Glutamatergic neuron (in vitro differentiated cells): ENCODE measurements at regions not wholly inside any gene's neighbourhood (a gene's known extent, or its start where the extent isn't known, plus 50 kb on each side); places are given as distances from the start of the nearest gene placed in this dataset.

Experiments used
- DNase-seq: peaks from one replicate; pipeline ENCODE4 v3.0.0; 2022
- H3K27ac Mint-ChIP-seq: one replicate; pipeline ENCODE4 v1.8.0; 2020; ENCODE audit warnings: mild to moderate bottlenecking, mixed read lengths, inconsistent platforms; ENCODE audit not compliant: unreplicated experiment
- H3K27me3 Mint-ChIP-seq: one replicate; pipeline ENCODE4 v1.8.0; 2020; ENCODE audit warnings: mild to moderate bottlenecking, moderate library complexity, mixed read lengths, inconsistent platforms; ENCODE audit not compliant: unreplicated experiment
- H3K36me3 Mint-ChIP-seq: one replicate; pipeline ENCODE4 v1.8.0; 2020; ENCODE audit warnings: mild to moderate bottlenecking, mixed read lengths, inconsistent platforms; ENCODE audit not compliant: unreplicated experiment
- H3K4me1 Mint-ChIP-seq: one replicate; pipeline ENCODE4 v1.8.0; 2020; ENCODE audit warnings: mild to moderate bottlenecking, low read depth, mixed read lengths, inconsistent platforms; ENCODE audit not compliant: unreplicated experiment
- H3K4me3 Mint-ChIP-seq: one replicate; pipeline ENCODE4 v1.8.0; 2020; ENCODE audit warnings: mild to moderate bottlenecking, mixed read lengths, inconsistent platforms; ENCODE audit not compliant: unreplicated experiment
- H3K9me3 Mint-ChIP-seq: one replicate; pipeline ENCODE4 v1.8.0; 2020; ENCODE audit warnings: mild to moderate bottlenecking, moderate library complexity, mixed read lengths, inconsistent platforms; ENCODE audit not compliant: unreplicated experiment
- CTCF ChIP-seq: fragments of 200-600 bp; sonication (generic); IDR thresholded peaks from one replicate; pipeline ENCODE4 v1.5.0; 2021; ENCODE audit not compliant: partially characterized antibody, unreplicated experiment

- no peak for TF ChIP-seq CTCF
- peaks cover 4% of the 10 kb centered on the region for H3K4me1 Mint-ChIP-seq
- peaks cover 4% of the 10 kb centered on the region for H3K27me3 Mint-ChIP-seq
- H3K9me3 Mint-ChIP-seq = peaks cover 5% of the 10 kb centered on the region
- no peak for DNase-seq
- no peaks in the 10 kb centered on the region for H3K36me3 Mint-ChIP-seq
- no peak overlapping the region for H3K4me3 Mint-ChIP-seq
- H3K27ac Mint-ChIP-seq = no peak overlapping the region
These were observed 685.0 kb downstream of the MATN1 start for GRCh38 chr1:30038134-30039025.

- H3K4me3 Mint-ChIP-seq = no peak overlapping the region
- TF ChIP-seq CTCF = no peak
- H3K36me3 Mint-ChIP-seq = no peaks in the 10 kb centered on the region
- no peak for DNase-seq
- no peak overlapping the region for H3K27ac Mint-ChIP-seq
- H3K27me3 Mint-ChIP-seq = peaks cover 4% of the 10 kb centered on the region
- peaks cover 4% of the 10 kb centered on the region for H3K9me3 Mint-ChIP-seq
- H3K4me1 Mint-ChIP-seq = peaks cover 4% of the 10 kb centered on the region
These were observed 685.9 kb downstream of the MATN1 start for GRCh38 chr1:30037251-30038118.

GRCh38 chr1:30036666-30037065 lies 686.7 kb downstream of the MATN1 start:
- H3K36me3 Mint-ChIP-seq = peaks cover 4% of the 10 kb centered on the region
- H3K9me3 Mint-ChIP-seq = peaks cover 4% of the 10 kb centered on the region
- peaks cover 4% of the 10 kb centered on the region for H3K4me1 Mint-ChIP-seq
- TF ChIP-seq CTCF = no peak
- peaks cover 4% of the 10 kb centered on the region for H3K27me3 Mint-ChIP-seq
- H3K4me3 Mint-ChIP-seq = no peak overlapping the region
- no peak overlapping the region for H3K27ac Mint-ChIP-seq
- no peak for DNase-seq

- H3K27me3 Mint-ChIP-seq = peaks cover 4% of the 10 kb centered on the region
- H3K9me3 Mint-ChIP-seq = peaks cover 4% of the 10 kb centered on the region
- no peak overlapping the region for H3K4me3 Mint-ChIP-seq
- H3K4me1 Mint-ChIP-seq = peaks cover 4% of the 10 kb centered on the region
- no peak overlapping the region for H3K27ac Mint-ChIP-seq
- DNase-seq = no peak
- peaks cover 4% of the 10 kb centered on the region for H3K36me3 Mint-ChIP-seq
- TF ChIP-seq CTCF = no peak
These were observed 687.2 kb downstream of the MATN1 start for GRCh38 chr1:30036229-30036547.
